GM18502 (cell line): ENCODE measurements at regions not wholly inside any gene's neighbourhood (a gene's known extent, or its start where the extent isn't known, plus 50 kb on each side); places are given as distances from the start of the nearest gene placed in this dataset.

Experiments
- ATAC-seq: cut with Tn5 transposase; IDR thresholded peaks from one replicate; pipeline ENCODE4 v1.9.1; 2021; ENCODE audit warnings: mild to moderate bottlenecking; ENCODE audit not compliant: unreplicated experiment, poor library complexity

GRCh38 chrX:22634083-22634482 is 361.4 kb downstream of the CBLL2 start:
- no peak for ATAC-seq

GRCh38 chrX:22634751-22635150 is 362.0 kb downstream of the CBLL2 start:
- no peak for ATAC-seq

DNA sequence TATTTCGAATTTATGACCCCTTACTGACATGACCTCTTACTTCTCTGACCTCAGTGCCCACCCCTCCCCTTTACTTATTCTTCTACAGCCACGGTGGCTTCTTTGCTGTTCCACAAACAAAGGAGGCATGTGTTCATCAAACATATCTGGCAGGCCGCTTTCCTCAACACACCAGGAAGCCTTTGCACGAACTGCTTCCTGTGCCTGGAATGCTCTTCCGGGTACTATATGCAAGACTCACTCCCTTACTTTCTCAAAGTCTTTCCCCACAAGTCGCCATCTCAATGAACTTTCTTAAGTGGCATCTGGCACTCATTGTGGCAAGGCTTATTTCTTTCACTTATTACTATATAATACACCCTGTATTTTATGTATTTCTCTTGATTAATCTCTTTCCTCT is 351.5 kb upstream of the DDX53 start:
- ATAC-seq = no peak

DNA sequence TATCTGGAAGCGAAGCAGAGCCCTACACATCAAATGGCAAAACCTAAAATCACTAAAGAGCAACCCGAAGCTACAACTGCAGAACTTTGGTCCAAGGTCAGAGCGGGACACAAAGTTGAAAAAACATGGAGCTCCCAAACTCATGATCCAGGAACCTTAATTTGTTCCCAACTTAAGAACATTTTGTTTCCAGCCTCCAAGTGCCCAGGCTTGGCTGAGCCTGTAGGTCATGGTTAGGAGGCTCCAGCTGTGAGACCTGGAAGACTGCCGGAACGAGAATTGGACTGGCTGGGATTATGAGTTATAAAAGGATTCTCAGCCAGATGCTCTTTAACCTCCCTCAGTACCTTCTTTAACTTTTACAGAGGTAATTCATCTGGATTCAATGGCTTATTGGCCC is 349.1 kb upstream of the DDX53 start:
- no peak for ATAC-seq

- no peak for ATAC-seq
Measured at GRCh38 chrX:22652596-22652995, 347.2 kb upstream of the DDX53 start.

DNA sequence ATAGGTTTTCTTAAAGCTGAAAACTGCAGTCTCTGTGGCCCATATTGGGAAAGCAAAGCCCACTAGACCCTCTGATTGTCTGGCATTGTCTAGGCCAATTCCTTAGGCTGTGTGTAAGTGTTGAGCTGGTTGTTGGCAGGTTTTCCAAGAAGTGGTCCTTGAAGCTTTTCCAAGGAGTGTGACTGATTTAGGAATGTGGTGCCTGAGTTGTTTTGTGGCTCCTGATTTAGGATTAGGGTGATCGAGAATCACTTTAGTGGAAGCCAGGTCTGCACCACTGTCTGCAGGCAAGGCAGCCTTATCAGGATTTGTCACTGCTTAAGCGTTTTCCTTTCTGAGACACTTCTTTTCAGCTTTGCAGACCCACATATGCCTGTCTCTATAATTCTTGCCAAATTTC is 339.0 kb upstream of the DDX53 start:
- ATAC-seq = no peak

- ATAC-seq = no peak
Measured at GRCh38 chrX:22662776-22663175, 337.0 kb upstream of the DDX53 start.

DNA sequence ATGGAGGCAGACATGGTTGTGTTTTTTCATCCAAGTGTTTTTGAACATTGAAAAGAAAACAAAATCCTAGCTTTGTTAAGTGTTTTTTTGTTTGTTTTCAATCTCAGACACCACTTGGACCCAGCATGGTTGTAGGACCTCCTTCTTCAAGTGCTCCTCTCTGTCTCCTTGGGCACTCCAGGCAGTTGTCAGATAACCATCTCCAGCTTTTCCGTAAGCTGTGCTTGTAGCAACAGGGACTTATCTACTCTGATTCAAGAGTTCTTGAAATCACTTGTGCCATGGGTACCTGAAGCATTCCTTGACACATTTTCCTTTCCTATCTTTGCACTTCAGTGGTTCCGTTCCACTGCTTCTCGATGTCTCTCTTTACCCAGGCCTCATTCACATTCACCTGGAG is 334.9 kb upstream of the DDX53 start:
- no peak for ATAC-seq

DNA sequence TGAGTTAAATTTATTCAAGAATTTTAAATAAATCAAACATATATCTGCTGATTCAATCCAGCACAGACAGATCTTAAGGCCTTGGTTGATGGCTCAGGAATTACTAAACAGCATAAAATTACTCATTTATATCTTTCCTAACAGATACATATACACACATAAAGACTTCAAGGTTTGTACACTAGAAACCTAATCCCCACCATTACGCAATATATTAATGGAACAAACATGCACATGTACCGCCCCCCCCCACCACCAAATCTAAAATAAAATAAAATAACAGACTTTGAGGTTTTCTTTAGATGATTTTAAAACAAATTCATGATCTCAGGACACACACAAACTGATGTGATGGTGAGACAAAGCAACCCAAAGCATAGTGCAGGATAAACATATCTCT is 333.9 kb upstream of the DDX53 start:
- ATAC-seq = no peak

GRCh38 chrX:22666441-22666840 is 333.3 kb upstream of the DDX53 start:
- peak; percentile 63 for ATAC-seq

- ATAC-seq = no peak
Measured at GRCh38 chrX:22674932-22675331, 324.8 kb upstream of the DDX53 start.

DNA sequence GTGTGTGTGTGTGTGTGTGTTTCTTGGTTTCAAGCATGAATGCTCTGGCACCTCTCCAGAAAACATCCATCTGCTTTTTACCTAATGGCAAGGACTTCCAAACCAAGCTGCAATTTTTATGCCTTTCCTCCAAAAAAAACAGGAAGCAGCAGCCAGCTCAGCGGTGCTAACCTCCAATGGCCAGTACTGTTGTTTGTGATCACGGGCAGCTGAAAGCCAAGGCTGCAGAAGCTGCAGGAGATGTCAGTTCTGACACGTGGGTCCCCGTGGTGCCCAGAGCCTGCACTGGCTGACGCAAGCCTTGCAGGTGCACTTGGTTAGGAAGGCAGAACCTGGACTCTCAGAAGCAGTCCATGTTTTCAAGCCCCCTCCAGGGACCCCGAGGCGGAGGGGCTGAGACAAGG is 313.6 kb upstream of the DDX53 start:
- ATAC-seq = no peak

- no peak for ATAC-seq
Measured at GRCh38 chrX:22689290-22689689, 310.5 kb upstream of the DDX53 start.

DNA sequence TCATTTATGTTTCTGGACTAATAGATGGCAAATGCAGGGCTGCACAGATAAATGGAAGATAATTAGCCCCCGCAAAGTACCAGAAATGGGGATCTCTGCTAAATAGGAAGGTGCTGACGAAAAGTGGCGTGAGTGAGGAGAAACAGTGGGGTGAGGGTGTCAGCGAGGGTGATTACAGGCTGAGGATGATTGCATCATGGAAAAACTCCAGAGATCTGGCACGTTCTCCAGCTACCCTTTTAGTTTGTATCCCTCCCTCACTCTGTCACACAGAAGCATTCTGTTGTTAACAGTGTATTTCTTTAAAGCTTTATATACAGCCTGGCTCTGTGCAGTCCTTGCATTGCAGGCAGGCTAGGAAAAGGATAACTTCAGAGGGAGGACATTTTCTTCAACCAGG is 309.6 kb upstream of the DDX53 start:
- no peak for ATAC-seq

DNA sequence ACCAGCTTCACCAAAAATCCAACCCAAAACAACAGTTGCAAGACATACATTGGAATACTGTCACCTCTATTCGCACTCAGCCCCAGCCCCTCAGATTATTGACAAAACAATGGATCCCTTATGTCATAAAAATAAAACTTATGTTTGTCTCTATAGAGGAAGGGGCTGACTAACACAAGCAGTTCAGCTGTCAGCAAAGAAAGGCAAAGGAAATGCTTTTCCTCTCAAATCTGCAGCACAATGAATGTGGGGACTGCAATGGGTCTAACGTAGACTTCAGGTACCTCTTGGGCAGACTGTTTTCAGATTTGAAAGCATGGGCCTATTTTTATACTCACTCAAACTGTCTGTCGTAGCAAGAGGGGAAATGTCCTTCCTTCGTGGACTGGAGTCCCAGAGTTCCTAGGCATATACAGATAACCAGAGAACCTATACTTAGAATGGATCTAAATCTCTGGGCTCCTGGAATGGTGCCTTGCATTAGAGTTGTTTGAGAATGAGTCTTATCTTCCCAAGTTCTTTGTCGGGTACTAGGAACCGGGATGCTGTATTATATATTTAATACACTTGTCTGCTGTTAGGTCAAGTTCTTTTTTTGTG is 307.7 kb upstream of the DDX53 start:
- no peak for ATAC-seq

DNA sequence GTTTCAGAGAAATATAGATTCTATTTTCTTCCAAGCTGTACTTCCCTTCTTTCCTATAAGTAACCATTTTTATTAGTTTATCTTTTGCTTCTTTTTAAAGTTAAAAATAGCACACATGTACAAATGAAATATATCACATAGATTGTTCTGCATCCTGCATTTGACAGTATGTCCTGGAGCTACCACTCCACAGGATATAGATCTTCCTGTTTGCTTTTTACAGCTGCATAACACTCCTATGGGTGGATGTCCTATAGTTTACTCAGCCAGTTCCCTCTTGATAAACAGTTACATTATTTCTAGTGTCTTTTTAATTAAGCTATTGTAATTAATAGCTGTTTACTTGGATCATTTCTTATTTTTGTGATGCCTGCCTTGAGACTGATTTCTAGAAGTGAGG is 301.6 kb upstream of the DDX53 start:
- no peak for ATAC-seq

DNA sequence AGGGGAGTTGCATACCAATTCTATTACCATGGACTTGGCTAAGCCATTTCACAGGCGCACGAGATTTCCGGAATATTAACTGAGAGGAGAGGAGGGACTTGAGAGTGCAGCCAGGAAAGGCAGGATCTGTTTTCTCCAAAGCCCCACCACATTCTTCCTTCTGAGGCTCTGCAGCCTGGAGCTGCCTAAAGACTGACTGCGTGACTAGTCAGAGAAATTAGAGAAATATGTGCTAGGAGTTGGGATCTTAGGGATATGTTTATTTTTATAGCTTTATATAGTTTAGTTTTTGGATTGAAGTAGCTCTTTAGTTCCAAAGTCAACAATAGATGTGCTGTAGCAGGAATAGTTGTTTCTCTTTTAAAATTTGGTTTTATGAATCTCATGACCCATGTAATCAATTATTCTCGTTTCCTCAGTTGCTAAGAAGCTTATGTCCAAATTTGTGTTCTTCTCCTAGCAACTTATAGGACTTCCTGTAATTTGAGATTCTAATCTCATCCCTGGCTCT is 300.1 kb upstream of the DDX53 start:
- ATAC-seq = no peak

GRCh38 chrX:22712942-22713341 is 286.8 kb upstream of the DDX53 start:
- no peak for ATAC-seq

DNA sequence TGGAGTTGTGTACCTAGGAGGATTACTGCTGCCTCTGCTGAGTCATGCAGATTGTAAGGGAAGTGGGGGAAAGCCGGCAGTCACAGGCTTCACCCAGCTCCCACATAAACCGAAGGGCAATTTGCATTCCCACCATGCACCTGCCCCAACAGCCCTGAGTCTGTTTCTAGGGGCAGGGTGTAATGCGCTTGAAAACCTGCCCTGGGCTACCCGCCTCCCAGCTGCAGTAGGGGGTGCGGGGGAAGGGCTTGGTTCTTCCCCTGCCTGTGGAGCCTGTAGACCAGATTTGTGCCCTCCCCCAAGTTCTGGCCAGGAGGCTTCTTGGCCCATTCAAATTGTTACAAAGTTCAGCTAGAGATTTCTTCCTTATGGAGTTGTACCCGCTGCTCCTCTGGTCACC is 269.2 kb upstream of the DDX53 start:
- ATAC-seq = no peak

DNA sequence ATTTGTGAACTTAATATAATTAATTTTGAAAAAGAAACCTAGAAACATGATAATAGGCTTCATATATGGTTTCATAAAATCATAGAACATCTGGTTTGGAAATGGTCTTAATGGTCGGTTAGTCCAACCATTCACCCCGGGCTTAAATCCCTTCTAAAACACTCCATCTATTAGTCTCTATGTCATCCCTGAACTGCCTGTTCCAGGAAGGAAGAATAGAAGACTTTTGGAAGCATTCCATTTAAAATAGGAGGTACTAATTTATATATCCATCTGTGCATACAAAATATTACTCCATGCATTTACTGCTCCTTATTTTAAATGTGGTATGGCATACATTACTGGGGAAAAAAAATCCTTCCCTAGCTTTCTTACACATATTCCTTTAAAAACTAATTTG is 262.2 kb upstream of the DDX53 start:
- ATAC-seq = no peak

- ATAC-seq = no peak
Measured at GRCh38 chrX:22739276-22739675, 260.5 kb upstream of the DDX53 start.

DNA sequence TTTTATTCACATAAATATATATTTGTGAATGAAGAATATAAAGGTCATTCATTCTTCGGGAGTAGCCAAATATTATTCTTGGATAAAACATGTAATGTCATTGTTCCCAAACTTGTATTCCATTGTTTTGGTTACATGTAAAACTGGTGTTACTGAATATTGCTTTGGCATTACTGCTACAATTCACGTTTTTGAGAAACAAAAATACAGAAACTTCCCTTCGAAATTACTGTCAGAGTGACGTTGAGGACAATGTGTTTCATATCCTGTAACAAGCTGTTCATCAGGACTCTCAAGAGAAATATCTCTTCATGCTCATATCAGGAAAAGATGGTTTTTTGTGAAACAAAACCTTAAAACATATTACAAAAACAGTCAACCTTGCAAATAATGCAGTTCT is 258.9 kb upstream of the DDX53 start:
- no peak for ATAC-seq

DNA sequence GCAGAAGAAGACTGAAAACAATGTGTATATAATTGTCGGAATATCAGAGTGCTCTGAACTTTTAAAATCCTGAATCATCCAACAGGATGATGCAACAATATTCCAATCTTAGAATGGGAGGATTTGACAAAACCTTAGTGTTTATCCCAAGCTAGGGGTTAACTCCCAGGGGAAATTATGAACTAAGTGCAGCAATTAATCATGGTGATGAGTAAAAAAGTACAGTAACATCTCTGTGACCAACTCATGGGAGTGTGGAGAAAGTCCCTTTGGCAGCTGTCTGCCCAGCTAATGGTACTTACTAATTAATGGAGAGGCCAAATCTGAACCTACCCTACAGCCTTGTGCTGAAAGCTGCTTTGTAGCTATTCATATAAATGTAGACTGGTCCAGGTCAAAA is 257.6 kb upstream of the DDX53 start:
- no peak for ATAC-seq
